H9 (cell line): ENCODE measurements at regions not wholly inside any gene's neighbourhood (a gene's known extent, or its start where the extent isn't known, plus 50 kb on each side); places are given as distances from the start of the nearest gene placed in this dataset.
A peak's percentile ranks its signal among the peaks of the same experiment; 100 is the strongest.

Experiments used
- DNase-seq: peaks from one replicate; pipeline ENCODE4 v3.0.0-alpha.2; 2017
- H2AFZ ChIP-seq: one replicate; pipeline ENCODE4 v1.6.1; 2013; ENCODE audit warnings: mild to moderate bottlenecking, low read length, control low read depth, moderate library complexity
- H2AK5ac ChIP-seq: 2 replicates; pipeline ENCODE4 v1.6.1; 2013; ENCODE audit warnings: low read length, control low read depth, mixed read lengths; ENCODE audit not compliant: insufficient read length
- H2BK120ac ChIP-seq: one replicate; pipeline ENCODE4 v1.6.1; 2013; ENCODE audit warnings: low read depth, mild to moderate bottlenecking, low read length, control low read depth, inconsistent platforms; ENCODE audit not compliant: poor library complexity, severe bottlenecking
- H2BK12ac ChIP-seq: 2 replicates; pipeline ENCODE4 v1.6.1; 2013; ENCODE audit warnings: low read length, control low read depth, mixed read lengths, low read depth; ENCODE audit not compliant: insufficient read length
- H2BK15ac ChIP-seq: 2 replicates; pipeline ENCODE4 v1.6.1; 2013; ENCODE audit warnings: low read depth, low read length, control low read depth
- H2BK20ac ChIP-seq: one replicate; pipeline ENCODE4 v1.6.1; 2013; ENCODE audit warnings: low read depth, mild to moderate bottlenecking, low read length, control low read depth, inconsistent platforms; ENCODE audit not compliant: poor library complexity, severe bottlenecking
- H2BK5ac ChIP-seq: 2 replicates; pipeline ENCODE4 v1.6.1; 2013; ENCODE audit warnings: low read length, control low read depth, mixed read lengths; ENCODE audit not compliant: insufficient read length
- H3K14ac ChIP-seq: 2 replicates; pipeline ENCODE4 v1.6.1; 2013; ENCODE audit warnings: low read length, control low read depth; ENCODE audit not compliant: insufficient read depth
- H3K18ac ChIP-seq: 2 replicates; pipeline ENCODE4 v1.6.1; 2013; ENCODE audit warnings: low read depth, mild to moderate bottlenecking, mixed read lengths, low read length, control low read depth; ENCODE audit not compliant: insufficient read length
- H3K23ac ChIP-seq: 2 replicates; pipeline ENCODE4 v1.6.1; 2013; ENCODE audit warnings: low read length, control low read depth, mixed read lengths, low read depth; ENCODE audit not compliant: insufficient read length
- H3K23me2 ChIP-seq: 2 replicates; pipeline ENCODE4 v1.6.1; 2013; ENCODE audit warnings: low read depth, mild to moderate bottlenecking, mixed read lengths, low read length, control low read depth; ENCODE audit not compliant: insufficient read length, poor library complexity, severe bottlenecking
- H3K27ac ChIP-seq: 2 replicates; pipeline ENCODE4 v1.5.1; 2013; ENCODE audit warnings: low read length, control low read depth, mixed read lengths, low read depth; ENCODE audit not compliant: insufficient read length
- H3K27me3 ChIP-seq: 2 replicates; pipeline ENCODE4 v1.6.1; 2013; ENCODE audit warnings: low read length, control low read depth, inconsistent platforms; ENCODE audit not compliant: insufficient read depth
- H3K4ac ChIP-seq: 2 replicates; pipeline ENCODE4 v1.6.1; 2013; ENCODE audit warnings: low read depth, mild to moderate bottlenecking, control low read depth, inconsistent platforms, low read length, moderate library complexity
- H3K4me1 ChIP-seq: 2 replicates; pipeline ENCODE4 v1.6.1; 2013; ENCODE audit warnings: low read length, control low read depth, inconsistent platforms; ENCODE audit not compliant: insufficient read depth
- H3K4me2 ChIP-seq: 2 replicates; pipeline ENCODE4 v1.6.1; 2013; ENCODE audit warnings: low read length, control low read depth, mixed read lengths; ENCODE audit not compliant: insufficient read length, insufficient read depth
- H3K56ac ChIP-seq: 2 replicates; pipeline ENCODE4 v1.6.1; 2013; ENCODE audit warnings: low read depth, mild to moderate bottlenecking, mixed read lengths, low read length, control low read depth; ENCODE audit not compliant: insufficient read length
- H3K79me1 ChIP-seq: 2 replicates; pipeline ENCODE4 v1.6.1; 2013; ENCODE audit warnings: low read depth, mild to moderate bottlenecking, moderate library complexity, low read length, control low read depth, inconsistent platforms; ENCODE audit not compliant: insufficient read depth, poor library complexity, severe bottlenecking
- H3K79me2 ChIP-seq: 2 replicates; pipeline ENCODE4 v1.6.1; 2013; ENCODE audit warnings: low read length, control low read depth, inconsistent platforms; ENCODE audit not compliant: insufficient read depth
- H3K9ac ChIP-seq: 2 replicates; pipeline ENCODE4 v1.6.1; 2013; ENCODE audit warnings: low read length, control low read depth, mixed read lengths; ENCODE audit not compliant: insufficient read length; ENCODE audit errors: extremely low read depth
- H3K9me3 ChIP-seq: one replicate; pipeline ENCODE4 v1.6.1; 2013; ENCODE audit warnings: low read depth, low read length, inconsistent platforms; ENCODE audit not compliant: control insufficient read depth
- H3T11ph ChIP-seq: one replicate; pipeline ENCODE4 v1.6.1; 2013; ENCODE audit warnings: mild to moderate bottlenecking, low read length, control low read depth, inconsistent platforms
- H4K20me1 ChIP-seq: one replicate; pipeline ENCODE4 v1.6.1; 2013; ENCODE audit not compliant: control insufficient read depth, insufficient read length, insufficient read depth
- H4K5ac ChIP-seq: 2 replicates; pipeline ENCODE4 v1.6.1; 2013; ENCODE audit warnings: low read depth, mild to moderate bottlenecking, mixed read lengths, low read length, control low read depth; ENCODE audit not compliant: insufficient read length
- H4K8ac ChIP-seq: replicated peaks from 2 replicates; pipeline ENCODE4 v1.6.1; 2013; ENCODE audit warnings: low read length, control low read depth, mixed read lengths, low read depth; ENCODE audit not compliant: insufficient read length
- H4K91ac ChIP-seq: 2 replicates; pipeline ENCODE4 v1.6.1; 2013; ENCODE audit warnings: low read depth, mild to moderate bottlenecking, moderate library complexity, mixed read lengths, low read length, control low read depth; ENCODE audit not compliant: insufficient read length
- H3K27ac Mint-ChIP-seq, 3 experiments: 2 replicates in 2 of 3; 3 replicates in 1 of 3; pipeline ENCODE4 v1.8.0; 2020 to 2021; ENCODE audit warnings: mixed read lengths in 3 of 3, mild to moderate bottlenecking in 1 of 3, moderate library complexity in 1 of 3
- H3K27me3 Mint-ChIP-seq: 2 replicates; pipeline ENCODE4 v1.8.0; 2021; ENCODE audit warnings: low read depth, mild to moderate bottlenecking, moderate library complexity, mixed read lengths
- H3K36me3 Mint-ChIP-seq, 3 experiments: 2 replicates in 2 of 3; 3 replicates in 1 of 3; pipeline ENCODE4 v1.8.0; 2020 to 2021; ENCODE audit warnings: low read depth in 3 of 3, mixed read lengths in 3 of 3; ENCODE audit not compliant: insufficient read depth in 1 of 3
- H3K4me1 Mint-ChIP-seq, 2 experiments: 2 replicates each; pipeline ENCODE4 v1.8.0; 2020; ENCODE audit warnings: mixed read lengths in 2 of 2
- H3K4me3 Mint-ChIP-seq, 2 experiments: 2 replicates in 1 of 2; 3 replicates in 1 of 2; pipeline ENCODE4 v1.8.0; 2020 to 2021; ENCODE audit warnings: mild to moderate bottlenecking in 2 of 2, mixed read lengths in 2 of 2, moderate library complexity in 1 of 2
- H3K9me3 Mint-ChIP-seq, 2 experiments: 2 replicates in 1 of 2; 3 replicates in 1 of 2; pipeline ENCODE4 v1.8.0; 2020; ENCODE audit warnings: mild to moderate bottlenecking in 2 of 2, mixed read lengths in 2 of 2, moderate library complexity in 1 of 2
- CTCF ChIP-seq: fragments of 200-600 bp; sonication (generic); conservative IDR thresholded peaks from 3 replicates; pipeline ENCODE4 v1.8.0; 2021; ENCODE audit warnings: antibody characterized with exemption, mild to moderate bottlenecking
- WGBS: extraction: QIAGEN DNeasy Blood & Tissue Kit; methylation state at CpG from one replicate; pipeline ENCODE4 v1.1.7; 2013; ENCODE audit warnings: missing lambda C conversion rate, low lambda C conversion rate, mixed read lengths; ENCODE audit not compliant: insufficient read length; ENCODE audit errors: extremely low coverage; 5-methylcytosine and 5-hydroxymethylcytosine counted together

GRCh38 chr6:104483225-104483834 lies 376.4 kb downstream of the HACE1 start:
- Histone ChIP-seq H4K20me1 (no peaks in the 10 kb centered on the region), H4K8ac (no peak overlapping the region), H3T11ph (no peak overlapping the region), H2BK20ac (no peak overlapping the region), H3K9me3 (no peaks in the 10 kb centered on the region), H3K79me2 (no peaks in the 10 kb centered on the region), H2BK15ac (no peak overlapping the region), H3K27ac (no peak overlapping the region), H2BK12ac (no peak overlapping the region), H2AK5ac (no peak overlapping the region), H2BK5ac (no peak overlapping the region), H2AFZ (no peak overlapping the region), H3K14ac (no peak overlapping the region), H3K79me1 (no peaks in the 10 kb centered on the region), H2BK120ac (no peak overlapping the region), H4K91ac (no peak overlapping the region), H3K4ac (no peak overlapping the region), H3K56ac (no peak overlapping the region), H3K9ac (no peak overlapping the region), H3K23me2 (no peaks in the 10 kb centered on the region), H4K5ac (no peak overlapping the region), H3K27me3 (no peaks in the 10 kb centered on the region), H3K18ac (no peak overlapping the region), H3K4me1 (no peaks in the 10 kb centered on the region), H3K4me2 (no peak overlapping the region), H3K23ac (no peak overlapping the region)
- Mint-ChIP-seq H3K27ac (no peak overlapping the region), H3K4me3 (no peak overlapping the region), H3K27me3 (no peaks in the 10 kb centered on the region), H3K36me3 (no peaks in the 10 kb centered on the region), H3K9me3 (no peaks in the 10 kb centered on the region), H3K4me1 (no peaks in the 10 kb centered on the region)
- no CpG with 5 or more reads among the region's 2 CpGs for WGBS
- no peak for DNase-seq
- peak; percentile 87 for TF ChIP-seq CTCF
